A673 (cell line): ENCODE measurements at regions not wholly inside any gene's neighbourhood (a gene's known extent, or its start where the extent isn't known, plus 50 kb on each side); places are given as distances from the start of the nearest gene placed in this dataset.

Experiments used
- BruUV-seq: library from RNA; stranded (reverse); fragments of 400-500 nt; replicated peaks from 2 replicates; lab custom pipeline; 2021; lab: Mats Ljungman, UMichigan
- CTCF ChIA-PET: fragments of 300-600 bp; sonication (Branson Sonifier 250); formaldehyde crosslinking; loops from one replicate; lab custom pipeline; 2022; ENCODE audit warnings: antibody characterized with exemption; lab: Charles Lee
- POLR2A ChIA-PET: fragments of 300-600 bp; sonication (Branson Sonifier 250); formaldehyde crosslinking; loops from one replicate; lab custom pipeline; 2022; ENCODE audit warnings: antibody characterized with exemption; ENCODE audit not compliant: low non-redundant PET; lab: Charles Lee
- DNase-seq: peaks from one replicate; pipeline ENCODE4 v3.0.0-alpha.2; 2015; ENCODE audit warnings: low spot score
- H3K27ac ChIP-seq: fragments of 200-600 bp; sonication (generic); 2 replicates; pipeline ENCODE4 v1.5.1; 2016; ENCODE audit warnings: mixed run types, low read depth, mild to moderate bottlenecking, mixed read lengths, antibody characterized with exemption, low read length; ENCODE audit not compliant: poor library complexity, severe bottlenecking
- H3K27me3 ChIP-seq: fragments of 200-600 bp; sonication (generic); replicated peaks from 2 replicates; pipeline ENCODE4 v1.6.1; 2017; ENCODE audit warnings: mixed run types, low read depth, mild to moderate bottlenecking, mixed read lengths, antibody characterized with exemption, low read length; ENCODE audit not compliant: insufficient read depth, poor library complexity
- H3K36me3 ChIP-seq: fragments of 200-600 bp; sonication (generic); 2 replicates; pipeline ENCODE4 v1.6.1; 2016; ENCODE audit warnings: mixed run types, mild to moderate bottlenecking, mixed read lengths, antibody characterized with exemption, low read length; ENCODE audit not compliant: insufficient read depth, poor library complexity, severe bottlenecking
- H3K4me1 ChIP-seq: fragments of 200-600 bp; sonication (generic); 2 replicates; pipeline ENCODE4 v1.6.1; 2017; ENCODE audit warnings: mixed run types, mild to moderate bottlenecking, mixed read lengths, antibody characterized with exemption, low read length; ENCODE audit not compliant: insufficient read depth, poor library complexity, severe bottlenecking
- H3K4me3 ChIP-seq: fragments of 200-600 bp; sonication (generic); 2 replicates; pipeline ENCODE4 v1.5.1; 2016; ENCODE audit warnings: low read depth, mixed run types, mild to moderate bottlenecking, mixed read lengths, low read length; ENCODE audit not compliant: poor library complexity, severe bottlenecking
- H3K9me3 ChIP-seq: fragments of 200-600 bp; sonication (generic); 2 replicates; pipeline ENCODE4 v1.6.1; 2016; ENCODE audit warnings: mixed run types, low read depth, mild to moderate bottlenecking, mixed read lengths, antibody characterized with exemption, low read length; ENCODE audit not compliant: poor library complexity, severe bottlenecking
- CTCF ChIP-seq: fragments of 300-800, 200-600 bp; sonication (generic); conservative IDR thresholded peaks from 2 replicates; pipeline ENCODE4 v1.5.1; 2017; ENCODE audit warnings: low read depth, mild to moderate bottlenecking, antibody characterized with exemption, low read length, moderate library complexity, mixed read lengths
- EZH2 ChIP-seq: fragments of 200-600 bp; sonication (generic); IDR thresholded peaks from 2 replicates; pipeline ENCODE4 v1.6.1; 2017; ENCODE audit warnings: borderline replicate concordance, low read depth, mild to moderate bottlenecking, mixed read lengths, antibody characterized with exemption, low read length; ENCODE audit not compliant: poor library complexity, severe bottlenecking
- intact Hi-C: fragments of 100-400 bp; cut with micrococcal nuclease; formaldehyde crosslinking; loops from one replicate; pipeline ENCODE4 v1.10.0; 2022; ENCODE audit not compliant: unreplicated experiment

GRCh38 chr10:8767591-8767990, 713.1 kb downstream of the GATA3 start:
- Histone ChIP-seq H3K27me3 (no peaks in the 10 kb centered on the region), H3K4me3 (no peak overlapping the region), H3K4me1 (no peaks in the 10 kb centered on the region), H3K9me3 (no peaks in the 10 kb centered on the region), H3K27ac (no peak overlapping the region), H3K36me3 (no peaks in the 10 kb centered on the region)
- no TSS peak for BruUV-seq
- ChIA-PET CTCF (no interaction called here), POLR2A (no interaction called here)
- DNase-seq, result no peak
- intact Hi-C loops, result no loop called here
- TF ChIP-seq EZH2, result no peak
- no peak for TF ChIP-seq CTCF

GRCh38 chr10:8768341-8768740, 713.9 kb downstream of the GATA3 start:
- no peak overlapping the region for H3K27ac ChIP-seq
- no peak for DNase-seq
- intact Hi-C loops, result no loop called here
- TF ChIP-seq EZH2 (no peak), CTCF (no peak)
- no peaks in the 10 kb centered on the region for H3K27me3 ChIP-seq
- no peak overlapping the region for H3K4me3 ChIP-seq
- ChIA-PET POLR2A (no interaction called here), CTCF (no interaction called here)
- H3K9me3 ChIP-seq, result no peaks in the 10 kb centered on the region
- H3K4me1 ChIP-seq, result no peaks in the 10 kb centered on the region
- BruUV-seq, result no TSS peak
- no peaks in the 10 kb centered on the region for H3K36me3 ChIP-seq

GRCh38 chr10:8768852-8769251, 714.4 kb downstream of the GATA3 start:
- H3K4me1 ChIP-seq, result no peaks in the 10 kb centered on the region
- ChIA-PET POLR2A (no interaction called here), CTCF (no interaction called here)
- no peaks in the 10 kb centered on the region for H3K9me3 ChIP-seq
- intact Hi-C loops, result no loop called here
- no TSS peak for BruUV-seq
- H3K36me3 ChIP-seq, result no peaks in the 10 kb centered on the region
- no peak for DNase-seq
- TF ChIP-seq CTCF, result no peak
- no peak for TF ChIP-seq EZH2
- H3K4me3 ChIP-seq, result no peak overlapping the region
- H3K27me3 ChIP-seq, result no peaks in the 10 kb centered on the region
- H3K27ac ChIP-seq, result no peak overlapping the region
